HG02870 (cell line): ENCODE measurements at regions not wholly inside any gene's neighbourhood (a gene's known extent, or its start where the extent isn't known, plus 50 kb on each side); places are given as distances from the start of the nearest gene placed in this dataset.
"Not testable (repeated sequence)": the region's sequence is repeated elsewhere in the genome, so short reads cannot be mapped to it uniquely, and the experiment has no call there.

Experiments
- ATAC-seq: cut with Tn5 transposase; IDR thresholded peaks from one replicate; pipeline ENCODE4 v1.9.1; 2021; ENCODE audit warnings: mild to moderate bottlenecking, moderate library complexity; ENCODE audit not compliant: unreplicated experiment

- no peak for ATAC-seq
Observed at GRCh38 chr5:126053630-126054029, 369.6 kb upstream of the GRAMD2B start.

GRCh38 chr5:126054577-126055347 is 368.4 kb upstream of the GRAMD2B start:
- no peak for ATAC-seq

- no peak for ATAC-seq
Observed at GRCh38 chr5:126055348-126055729, 367.9 kb upstream of the GRAMD2B start.

- no peak for ATAC-seq
Observed at GRCh38 chr5:126056352-126056751, 366.9 kb upstream of the GRAMD2B start.

- no peak for ATAC-seq
Observed at GRCh38 chr5:126056851-126057622, 366.2 kb upstream of the GRAMD2B start.

GRCh38 chr5:126058392-126058791 is 364.8 kb upstream of the GRAMD2B start:
- not testable (repeated sequence) for ATAC-seq

- ATAC-seq, result no peak
Observed at GRCh38 chr5:126062398-126063221, 360.6 kb upstream of the GRAMD2B start.

- no peak for ATAC-seq
Observed at GRCh38 chr5:126065061-126065460, 358.1 kb upstream of the GRAMD2B start.

GRCh38 chr5:126066836-126067235 is 356.4 kb upstream of the GRAMD2B start:
- no peak for ATAC-seq

- ATAC-seq, result no peak
Observed at GRCh38 chr5:126067404-126067803, 355.8 kb upstream of the GRAMD2B start.

GRCh38 chr5:126069329-126069728 is 353.9 kb upstream of the GRAMD2B start:
- ATAC-seq, result no peak

- ATAC-seq, result no peak
Observed at GRCh38 chr5:126070481-126070880, 352.7 kb upstream of the GRAMD2B start.

GRCh38 chr5:126074538-126074937 is 348.7 kb upstream of the GRAMD2B start:
- no peak for ATAC-seq

- no peak for ATAC-seq
Observed at GRCh38 chr5:126079266-126079665, 343.9 kb upstream of the GRAMD2B start.

- no peak for ATAC-seq
Observed at GRCh38 chr5:126081209-126081608, 342.0 kb upstream of the GRAMD2B start.

- ATAC-seq, result no peak
Observed at GRCh38 chr5:126093041-126093440, 330.2 kb upstream of the GRAMD2B start.

GRCh38 chr5:126093718-126094117 is 329.5 kb upstream of the GRAMD2B start:
- no peak for ATAC-seq

- ATAC-seq, result no peak
Observed at GRCh38 chr5:126094991-126095390, 328.2 kb upstream of the GRAMD2B start.

GRCh38 chr5:126096442-126097006 is 326.7 kb upstream of the GRAMD2B start:
- ATAC-seq, result no peak

GRCh38 chr5:126097876-126098275 is 325.3 kb upstream of the GRAMD2B start:
- no peak for ATAC-seq
